ENCODE measurements at regions not wholly inside any gene's neighbourhood (a gene's known extent, or its start where the extent isn't known, plus 50 kb on each side); places are given as distances from the start of the nearest gene placed in this dataset.

- Histone ChIP-seq H3K4me3 (no peak overlapping the region), H3K9me3 (no peaks in the 10 kb centered on the region), H3K4me1 (no peaks in the 10 kb centered on the region), H3K36me3 (no peaks in the 10 kb centered on the region), H3K27ac (no peak overlapping the region), H3K27me3 (no peaks in the 10 kb centered on the region)
- no peak for DNase-seq
- TF ChIP-seq, protein P1, sequence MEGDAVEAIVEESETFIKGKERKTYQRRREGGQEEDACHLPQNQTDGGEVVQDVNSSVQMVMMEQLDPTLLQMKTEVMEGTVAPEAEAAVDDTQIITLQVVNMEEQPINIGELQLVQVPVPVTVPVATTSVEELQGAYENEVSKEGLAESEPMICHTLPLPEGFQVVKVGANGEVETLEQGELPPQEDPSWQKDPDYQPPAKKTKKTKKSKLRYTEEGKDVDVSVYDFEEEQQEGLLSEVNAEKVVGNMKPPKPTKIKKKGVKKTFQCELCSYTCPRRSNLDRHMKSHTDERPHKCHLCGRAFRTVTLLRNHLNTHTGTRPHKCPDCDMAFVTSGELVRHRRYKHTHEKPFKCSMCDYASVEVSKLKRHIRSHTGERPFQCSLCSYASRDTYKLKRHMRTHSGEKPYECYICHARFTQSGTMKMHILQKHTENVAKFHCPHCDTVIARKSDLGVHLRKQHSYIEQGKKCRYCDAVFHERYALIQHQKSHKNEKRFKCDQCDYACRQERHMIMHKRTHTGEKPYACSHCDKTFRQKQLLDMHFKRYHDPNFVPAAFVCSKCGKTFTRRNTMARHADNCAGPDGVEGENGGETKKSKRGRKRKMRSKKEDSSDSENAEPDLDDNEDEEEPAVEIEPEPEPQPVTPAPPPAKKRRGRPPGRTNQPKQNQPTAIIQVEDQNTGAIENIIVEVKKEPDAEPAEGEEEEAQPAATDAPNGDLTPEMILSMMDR (IDR thresholded peaks at IDR 0.05) = no peak
- no peak for TF ChIP-seq POLR2A (IDR thresholded peaks at IDR 0.05)
- intact Hi-C loops (cut with DNase I) = no loop called here
- 92 to 100% methylated on average over 6 of the region's 6 CpGs for WGBS, 2 donors
Observed at GRCh38 chr11:127136438-127136837, 135.9 kb upstream of the KIRREL3 start.

DNA sequence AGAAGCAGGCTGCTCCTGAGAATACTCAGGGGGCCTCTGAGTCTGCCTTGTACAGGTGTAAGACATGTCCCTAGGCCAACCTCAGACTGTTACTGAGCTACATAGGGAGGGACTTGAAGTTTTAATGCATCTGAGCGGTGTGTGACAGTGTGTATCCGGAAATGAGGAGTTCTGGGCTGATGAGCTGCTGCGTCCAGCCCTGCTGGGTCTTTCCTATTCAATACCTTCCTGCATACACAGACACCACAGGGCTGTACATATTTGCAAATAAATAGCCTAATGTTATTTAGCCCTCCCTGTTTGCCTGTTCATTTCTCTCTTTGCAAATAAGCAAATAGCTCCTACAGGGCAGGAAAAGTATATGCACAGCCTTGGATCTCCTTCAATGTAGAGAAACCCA, 134.7 kb upstream of the KIRREL3 start:
- H3K36me3 ChIP-seq = no peaks in the 10 kb centered on the region
- TF ChIP-seq, protein P1 (IDR thresholded peaks at IDR 0.05) = no peak
- TF ChIP-seq POLR2A (IDR thresholded peaks at IDR 0.05) = no peak
- no peaks in the 10 kb centered on the region for H3K4me1 ChIP-seq
- intact Hi-C loops (cut with DNase I) = no loop called here
- no peaks in the 10 kb centered on the region for H3K27me3 ChIP-seq
- 73 to 86% methylated on average over 3 of the region's 3 CpGs for WGBS, 2 donors
- no peak overlapping the region for H3K27ac ChIP-seq
- H3K9me3 ChIP-seq = no peaks in the 10 kb centered on the region
- H3K4me3 ChIP-seq = no peak overlapping the region
- DNase-seq = no peak

DNA sequence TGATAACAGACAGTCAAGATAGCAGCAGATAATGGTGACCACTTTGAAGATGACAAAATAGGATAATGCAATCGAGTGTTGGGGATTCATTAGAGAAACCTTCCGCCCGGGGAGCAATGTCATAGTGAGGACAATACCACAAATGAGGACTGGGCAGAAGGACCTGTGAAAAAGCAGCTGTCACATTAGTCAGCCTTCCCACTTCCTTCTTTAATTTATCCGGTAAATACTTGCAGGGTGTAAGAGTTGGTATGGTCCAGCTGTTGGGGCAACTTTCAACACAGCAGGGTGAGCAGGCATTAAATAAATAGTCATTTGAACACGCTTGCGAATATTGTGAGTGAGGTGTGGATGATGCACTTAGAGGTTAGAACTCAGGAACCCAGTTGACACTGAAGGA, 132.5 kb upstream of the KIRREL3 start:
- 54 to 58% methylated on average over 6 of the region's 6 CpGs for WGBS, 2 donors
- H3K4me3 ChIP-seq = no peak overlapping the region
- H3K27me3 ChIP-seq = no peaks in the 10 kb centered on the region
- no peaks in the 10 kb centered on the region for H3K36me3 ChIP-seq
- H3K27ac ChIP-seq = no peak overlapping the region
- DNase-seq = no peak
- intact Hi-C loops (cut with DNase I) = no loop called here
- no peaks in the 10 kb centered on the region for H3K4me1 ChIP-seq
- H3K9me3 ChIP-seq = no peaks in the 10 kb centered on the region
- TF ChIP-seq, protein P1 (IDR thresholded peaks at IDR 0.05) = no peak
- no peak for TF ChIP-seq POLR2A (IDR thresholded peaks at IDR 0.05)

DNA sequence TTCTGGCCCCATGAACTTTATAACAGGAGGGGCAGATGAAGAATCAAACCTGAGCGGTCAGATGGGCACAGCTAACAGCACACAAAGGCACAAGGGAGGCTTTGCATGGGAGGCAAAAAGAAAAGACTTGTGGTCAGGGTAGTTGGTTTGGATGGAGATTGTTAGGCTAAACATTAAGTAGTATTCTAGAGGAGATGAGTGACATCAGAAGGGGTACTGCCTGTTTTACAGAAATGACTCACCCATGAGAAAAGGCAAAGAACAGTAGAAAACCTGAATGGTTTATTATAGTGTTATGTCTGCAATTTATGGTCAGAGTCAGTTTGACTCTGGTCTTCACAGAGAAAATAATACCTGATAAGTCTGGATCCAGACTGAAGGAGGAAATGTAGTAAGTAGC, 129.8 kb upstream of the KIRREL3 start:
- H3K4me3 ChIP-seq = no peak overlapping the region
- no peaks in the 10 kb centered on the region for H3K4me1 ChIP-seq
- H3K27me3 ChIP-seq = no peaks in the 10 kb centered on the region
- 100% methylated on average over 1 of the region's 1 CpG for WGBS, 2 donors
- DNase-seq = no peak
- intact Hi-C loops (cut with DNase I) = no loop called here
- TF ChIP-seq, protein P1 (IDR thresholded peaks at IDR 0.05) = no peak
- no peak for TF ChIP-seq POLR2A (IDR thresholded peaks at IDR 0.05)
- no peaks in the 10 kb centered on the region for H3K36me3 ChIP-seq
- H3K27ac ChIP-seq = no peak overlapping the region
- no peaks in the 10 kb centered on the region for H3K9me3 ChIP-seq

- no peaks in the 10 kb centered on the region for H3K4me1 ChIP-seq
- intact Hi-C loops (cut with DNase I) = no loop called here
- 15 to 31% methylated on average over 3 of the region's 3 CpGs for WGBS, 2 donors
Observed at GRCh38 chr11:127126986-127127385, 126.4 kb upstream of the KIRREL3 start.

More at GRCh38 chr11:127126986-127127385, 126.4 kb upstream of the KIRREL3 start:
- no peak for DNase-seq
- no peaks in the 10 kb centered on the region for H3K27me3 ChIP-seq
- H3K9me3 ChIP-seq = no peaks in the 10 kb centered on the region
- no peak overlapping the region for H3K4me3 ChIP-seq
- no peak overlapping the region for H3K27ac ChIP-seq
- TF ChIP-seq, protein P1 (IDR thresholded peaks at IDR 0.05) = no peak
- no peak for TF ChIP-seq POLR2A (IDR thresholded peaks at IDR 0.05)
- no peaks in the 10 kb centered on the region for H3K36me3 ChIP-seq
